Left ventricle myocardium inferior (tissue), 1 donor: ENCODE measurements at regions not wholly inside any gene's neighbourhood (a gene's known extent, or its start where the extent isn't known, plus 50 kb on each side); places are given as distances from the start of the nearest gene placed in this dataset.

ENCODE experiments used
- DNase-seq: peaks from one replicate; pipeline ENCODE4 v3.0.0-alpha.2; 2020
- H3K27ac ChIP-seq: fragments of 200-600 bp; replicated peaks from 2 replicates; pipeline ENCODE4 v1.8.0; 2021
- H3K27me3 ChIP-seq: fragments of 200-600 bp; 2 replicates; pipeline ENCODE4 v1.8.0; 2021; ENCODE audit warnings: low read depth
- H3K36me3 ChIP-seq: fragments of 200-600 bp; 2 replicates; pipeline ENCODE4 v1.8.0; 2021
- H3K4me1 ChIP-seq: fragments of 200-600 bp; 2 replicates; pipeline ENCODE4 v1.8.0; 2021
- H3K4me3 ChIP-seq: fragments of 200-600 bp; 2 replicates; pipeline ENCODE4 v1.8.0; 2021; ENCODE audit warnings: mild to moderate bottlenecking, moderate library complexity
- H3K9me3 ChIP-seq: fragments of 200-600 bp; replicated peaks from 2 replicates; pipeline ENCODE4 v1.8.0; 2021
- intact Hi-C: fragments of 100-400 bp; cut with micrococcal nuclease; formaldehyde crosslinking; loops from one replicate; pipeline ENCODE4 v1.11.0; 2022
- TF ChIP-seq, protein P1 (sequence below): fragments of 200-600 bp; IDR thresholded peaks from 2 replicates; pipeline ENCODE4 v1.8.0; 2021; ENCODE audit warnings: antibody characterized with exemption, mild to moderate bottlenecking, borderline replicate concordance
- donor health status: DM: no; HTN: yes; CAD: no; lungs with severe emphysema.

DNA sequence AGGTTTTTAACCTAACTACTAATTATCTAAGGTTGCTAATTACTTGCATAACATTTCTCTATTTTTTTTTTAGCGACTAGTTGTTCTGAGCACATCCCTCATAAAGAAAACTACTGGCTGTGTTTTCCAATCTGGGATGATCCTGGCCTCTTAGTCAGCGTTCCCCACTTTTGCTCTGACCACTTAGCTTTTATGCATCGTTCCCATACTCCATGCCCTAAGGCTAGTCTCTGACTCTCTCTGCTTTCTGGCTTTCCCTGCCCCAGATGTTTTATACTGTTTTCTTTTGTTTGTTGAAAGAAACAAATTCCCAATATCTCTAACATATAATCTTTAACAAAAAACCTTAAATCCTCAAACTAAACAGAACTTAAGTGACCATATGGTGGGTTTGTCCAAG lies 217.9 kb downstream of the SPATA31D1 start:
- Histone ChIP-seq H3K27ac (no peak overlapping the region), H3K9me3 (peaks cover 21% of the 10 kb centered on the region), H3K4me1 (no peaks in the 10 kb centered on the region), H3K36me3 (no peaks in the 10 kb centered on the region), H3K27me3 (no peaks in the 10 kb centered on the region), H3K4me3 (no peak overlapping the region)
- intact Hi-C loops: no loop called here
- TF ChIP-seq, protein P1, sequence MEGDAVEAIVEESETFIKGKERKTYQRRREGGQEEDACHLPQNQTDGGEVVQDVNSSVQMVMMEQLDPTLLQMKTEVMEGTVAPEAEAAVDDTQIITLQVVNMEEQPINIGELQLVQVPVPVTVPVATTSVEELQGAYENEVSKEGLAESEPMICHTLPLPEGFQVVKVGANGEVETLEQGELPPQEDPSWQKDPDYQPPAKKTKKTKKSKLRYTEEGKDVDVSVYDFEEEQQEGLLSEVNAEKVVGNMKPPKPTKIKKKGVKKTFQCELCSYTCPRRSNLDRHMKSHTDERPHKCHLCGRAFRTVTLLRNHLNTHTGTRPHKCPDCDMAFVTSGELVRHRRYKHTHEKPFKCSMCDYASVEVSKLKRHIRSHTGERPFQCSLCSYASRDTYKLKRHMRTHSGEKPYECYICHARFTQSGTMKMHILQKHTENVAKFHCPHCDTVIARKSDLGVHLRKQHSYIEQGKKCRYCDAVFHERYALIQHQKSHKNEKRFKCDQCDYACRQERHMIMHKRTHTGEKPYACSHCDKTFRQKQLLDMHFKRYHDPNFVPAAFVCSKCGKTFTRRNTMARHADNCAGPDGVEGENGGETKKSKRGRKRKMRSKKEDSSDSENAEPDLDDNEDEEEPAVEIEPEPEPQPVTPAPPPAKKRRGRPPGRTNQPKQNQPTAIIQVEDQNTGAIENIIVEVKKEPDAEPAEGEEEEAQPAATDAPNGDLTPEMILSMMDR: no peak
- no peak for DNase-seq

DNA sequence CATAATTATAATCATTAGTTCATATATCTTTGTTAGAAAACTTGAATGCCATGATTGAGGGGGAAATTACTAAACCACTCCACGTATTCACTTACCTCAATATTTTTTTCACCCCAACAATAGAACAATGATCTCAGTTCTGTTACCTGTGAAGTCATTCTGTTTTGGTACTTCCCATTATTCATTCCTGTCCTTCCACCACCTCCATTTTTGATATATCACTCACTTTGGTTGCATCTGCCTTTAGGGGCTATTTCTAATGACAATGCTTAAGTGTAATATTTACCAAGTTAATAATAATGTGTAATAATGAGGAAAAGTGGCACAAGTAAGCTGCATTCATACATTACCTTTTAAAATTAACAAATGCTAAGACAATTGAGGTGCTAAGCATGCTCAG lies 218.4 kb downstream of the SPATA31D1 start:
- Histone ChIP-seq H3K4me3 (no peak overlapping the region), H3K27ac (no peak overlapping the region), H3K9me3 (peaks cover 22% of the 10 kb centered on the region), H3K36me3 (no peaks in the 10 kb centered on the region), H3K27me3 (no peaks in the 10 kb centered on the region), H3K4me1 (no peaks in the 10 kb centered on the region)
- intact Hi-C loops: no loop called here
- TF ChIP-seq, protein P1: no peak
- no peak for DNase-seq

DNA sequence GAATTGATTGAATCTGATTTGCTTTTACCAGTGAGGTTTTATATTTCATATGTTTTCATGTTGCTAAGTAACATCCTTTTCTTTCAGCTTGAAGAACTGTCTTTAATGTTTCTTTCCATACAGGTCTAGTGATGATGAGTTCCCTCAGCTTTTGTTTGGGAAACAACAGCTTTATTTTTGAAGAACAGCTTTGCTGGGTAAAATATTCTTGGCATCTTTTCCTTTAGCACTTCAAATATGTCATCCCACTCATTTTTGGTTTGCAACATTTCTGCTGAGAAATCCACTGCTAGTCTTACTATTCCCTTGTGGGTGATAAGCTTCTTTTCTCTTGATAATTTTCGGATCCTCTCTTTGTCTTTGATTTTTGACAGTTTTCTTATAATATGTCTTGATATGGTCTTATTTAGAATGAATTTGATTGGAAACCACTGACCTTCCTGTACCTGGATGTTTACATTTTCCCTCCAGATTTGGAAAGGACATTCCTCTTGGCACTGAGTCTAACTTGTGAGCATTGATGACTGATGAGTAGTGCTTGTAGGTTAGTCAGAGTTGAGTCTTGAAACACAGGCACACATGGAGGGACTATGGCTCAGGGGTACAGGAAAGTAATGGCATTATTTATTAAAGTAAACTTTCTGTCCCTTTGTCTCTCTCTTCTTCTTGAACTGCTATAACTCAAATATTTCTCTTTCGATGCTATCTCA lies 220.3 kb downstream of the SPATA31D1 start:
- intact Hi-C loops: no loop called here
- H3K27me3 ChIP-seq: no peaks in the 10 kb centered on the region
- H3K4me1 ChIP-seq: no peaks in the 10 kb centered on the region
- H3K36me3 ChIP-seq: no peaks in the 10 kb centered on the region
- peaks cover 37% of the 10 kb centered on the region for H3K9me3 ChIP-seq
- DNase-seq: no peak
- TF ChIP-seq, protein P1: no peak
- H3K4me3 ChIP-seq: no peak overlapping the region
- H3K27ac ChIP-seq: no peak overlapping the region

DNA sequence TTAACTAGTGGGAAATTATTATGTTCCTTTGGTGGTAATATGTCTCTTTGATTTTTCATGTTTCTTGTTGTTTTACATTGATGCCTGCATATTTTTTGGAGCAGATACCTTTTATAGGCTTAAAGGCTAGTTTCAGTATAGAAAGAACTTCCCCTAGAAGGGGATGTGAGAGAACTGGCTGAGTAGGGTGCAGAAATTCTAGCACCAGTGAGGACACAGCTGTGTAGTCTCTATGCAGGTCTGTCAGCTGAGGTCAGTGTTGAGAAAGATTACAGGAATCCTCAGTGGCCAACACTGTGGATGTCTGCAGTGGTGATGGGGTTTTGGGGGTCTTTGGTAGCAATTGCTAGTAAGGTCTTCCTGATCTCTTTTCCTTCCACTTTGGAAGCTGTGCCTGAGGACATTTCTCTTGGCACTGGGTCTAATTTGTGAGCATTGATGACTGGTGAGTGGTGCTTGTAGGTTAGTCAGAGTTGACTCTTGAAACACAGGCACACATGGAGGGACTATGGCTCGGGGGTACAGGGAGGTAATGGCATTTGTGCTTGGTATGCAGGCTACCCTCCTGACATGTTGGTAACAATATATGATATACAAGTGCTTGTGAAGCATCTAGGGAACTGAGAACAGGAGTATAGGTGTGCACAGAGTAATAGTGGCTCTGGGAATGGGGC lies 221.4 kb downstream of the SPATA31D1 start:
- intact Hi-C loops: no loop called here
- no peak for DNase-seq
- Histone ChIP-seq H3K27ac (no peak overlapping the region), H3K4me3 (no peak overlapping the region), H3K4me1 (no peaks in the 10 kb centered on the region), H3K27me3 (peaks cover 1% of the 10 kb centered on the region), H3K9me3 (peaks cover 37% of the 10 kb centered on the region), H3K36me3 (no peaks in the 10 kb centered on the region)
- TF ChIP-seq, protein P1: no peak

DNA sequence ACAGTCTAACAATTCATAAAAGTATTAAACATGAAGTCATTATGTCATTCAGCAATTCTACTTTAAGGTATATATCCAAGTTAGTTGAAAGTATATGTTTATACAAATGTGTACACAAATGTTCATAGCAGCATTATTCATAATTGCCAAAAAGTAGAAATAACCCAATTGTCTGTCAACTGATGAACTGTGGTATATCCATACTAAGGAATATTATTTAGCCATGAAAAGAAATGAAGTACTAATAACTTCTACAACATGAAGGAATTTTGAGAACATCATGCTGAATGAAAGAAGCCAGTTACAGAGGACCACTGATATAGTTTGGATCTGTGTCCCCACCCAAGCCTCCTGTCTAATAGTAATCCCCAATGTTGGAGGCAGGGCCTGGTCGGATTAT lies 224.3 kb downstream of the SPATA31D1 start:
- no peak for DNase-seq
- TF ChIP-seq, protein P1: no peak
- Histone ChIP-seq H3K27ac (no peak overlapping the region), H3K4me1 (no peaks in the 10 kb centered on the region), H3K4me3 (no peak overlapping the region), H3K27me3 (peaks cover 13% of the 10 kb centered on the region), H3K9me3 (peaks cover 41% of the 10 kb centered on the region), H3K36me3 (no peaks in the 10 kb centered on the region)
- intact Hi-C loops: no loop called here
